Mucosa of descending colon (tissue), 3 donors: ENCODE measurements at regions not wholly inside any gene's neighbourhood (a gene's known extent, or its start where the extent isn't known, plus 50 kb on each side); places are given as distances from the start of the nearest gene placed in this dataset.

Source experiments
- ATAC-seq: fragments of 200-7000 bp; cut with Tn5 transposase; one replicate; pipeline ENCODE4 v1.9.1; 2020; ENCODE audit warnings: mild to moderate bottlenecking, moderate library complexity
- DNase-seq, 3 donors: peaks; one replicate each; pipeline ENCODE4 v3.0.0-alpha.2; 2020
- H3K36me3 ChIP-seq: fragments of 200-600 bp; one replicate; pipeline ENCODE4 v1.8.0; 2021; ENCODE audit warnings: low read depth, mild to moderate bottlenecking
- H3K4me1 ChIP-seq: fragments of 200-600 bp; one replicate; pipeline ENCODE4 v1.8.0; 2021; ENCODE audit warnings: low read depth, mild to moderate bottlenecking
- H3K4me3 ChIP-seq: fragments of 200-600 bp; one replicate; pipeline ENCODE4 v1.8.0; 2021; ENCODE audit warnings: mild to moderate bottlenecking
- H3K9me3 ChIP-seq: fragments of 200-600 bp; one replicate; pipeline ENCODE4 v1.8.0; 2021; ENCODE audit warnings: mild to moderate bottlenecking
- intact Hi-C, 2 donors: fragments of 100-400 bp; cut with DNase I in 1 of 2; cut with micrococcal nuclease in 1 of 2; formaldehyde crosslinking; loops; one replicate each; pipeline versions ENCODE4 v1.11.0 to v1.11.1; 2022; cut with DNase I, micrococcal nuclease
- TF ChIP-seq, protein P1 (sequence below): fragments of 200-600 bp; IDR thresholded peaks from one replicate; pipeline ENCODE4 v1.8.0; 2022; ENCODE audit warnings: antibody characterized with exemption, mild to moderate bottlenecking
- donor health status: DM: no; HTN: no; CAD: no; lungs with moderate emphysema.
- donor health status: DM: no; HTN: no; CAD: no.
- donor health status: DM: no; HTN: yes; CAD: no.

DNA sequence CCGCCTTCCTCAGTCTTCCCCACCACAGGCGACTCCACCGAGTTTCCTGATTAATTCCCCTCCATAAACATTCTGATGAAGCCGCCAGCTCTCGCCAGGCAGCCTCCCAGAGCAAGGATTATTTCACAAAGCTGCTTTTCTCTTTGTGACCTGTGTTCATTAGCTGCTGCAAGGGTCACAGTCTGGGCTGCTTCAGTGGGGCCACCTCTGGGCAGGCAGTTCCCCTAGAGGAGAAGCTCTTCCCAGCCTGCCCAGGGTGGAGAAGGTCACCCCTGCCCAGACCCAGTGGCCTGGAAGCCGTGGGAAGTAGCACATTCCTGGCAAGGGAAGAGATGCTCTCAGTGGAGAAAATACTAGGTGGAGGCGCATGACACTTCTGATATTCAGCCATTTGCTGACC is 58.4 kb upstream of the RAPGEF1 start:
- Histone ChIP-seq H3K4me1 (no peaks in the 10 kb centered on the region), H3K9me3 (no peaks in the 10 kb centered on the region), H3K4me3 (no peak overlapping the region), H3K36me3 (no peaks in the 10 kb centered on the region)
- ATAC-seq (no peak), DNase-seq (no peak)
- TF ChIP-seq, protein P1, sequence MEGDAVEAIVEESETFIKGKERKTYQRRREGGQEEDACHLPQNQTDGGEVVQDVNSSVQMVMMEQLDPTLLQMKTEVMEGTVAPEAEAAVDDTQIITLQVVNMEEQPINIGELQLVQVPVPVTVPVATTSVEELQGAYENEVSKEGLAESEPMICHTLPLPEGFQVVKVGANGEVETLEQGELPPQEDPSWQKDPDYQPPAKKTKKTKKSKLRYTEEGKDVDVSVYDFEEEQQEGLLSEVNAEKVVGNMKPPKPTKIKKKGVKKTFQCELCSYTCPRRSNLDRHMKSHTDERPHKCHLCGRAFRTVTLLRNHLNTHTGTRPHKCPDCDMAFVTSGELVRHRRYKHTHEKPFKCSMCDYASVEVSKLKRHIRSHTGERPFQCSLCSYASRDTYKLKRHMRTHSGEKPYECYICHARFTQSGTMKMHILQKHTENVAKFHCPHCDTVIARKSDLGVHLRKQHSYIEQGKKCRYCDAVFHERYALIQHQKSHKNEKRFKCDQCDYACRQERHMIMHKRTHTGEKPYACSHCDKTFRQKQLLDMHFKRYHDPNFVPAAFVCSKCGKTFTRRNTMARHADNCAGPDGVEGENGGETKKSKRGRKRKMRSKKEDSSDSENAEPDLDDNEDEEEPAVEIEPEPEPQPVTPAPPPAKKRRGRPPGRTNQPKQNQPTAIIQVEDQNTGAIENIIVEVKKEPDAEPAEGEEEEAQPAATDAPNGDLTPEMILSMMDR = no peak
- intact Hi-C loops = no loop called here

DNA sequence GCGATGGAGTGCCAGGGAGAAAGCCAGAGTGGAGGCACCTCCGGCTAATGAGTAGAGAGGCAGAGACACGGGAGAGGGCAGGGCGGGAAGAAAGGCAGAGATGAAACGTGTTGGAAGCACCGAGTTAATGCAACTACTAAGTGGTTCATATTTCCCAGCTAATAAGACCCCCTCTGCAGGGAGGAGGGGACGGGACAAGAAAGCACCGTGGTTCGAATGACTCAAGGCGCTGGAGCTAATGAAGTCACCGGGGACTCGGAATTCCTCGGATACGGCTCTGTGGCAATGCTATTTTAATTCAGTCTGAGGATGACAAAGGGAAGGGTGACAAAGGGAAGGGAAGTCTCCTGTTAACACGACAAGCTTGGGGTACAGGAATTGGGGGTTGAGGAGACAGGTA is 54.5 kb upstream of the RAPGEF1 start:
- H3K9me3 ChIP-seq = no peaks in the 10 kb centered on the region

DNA sequence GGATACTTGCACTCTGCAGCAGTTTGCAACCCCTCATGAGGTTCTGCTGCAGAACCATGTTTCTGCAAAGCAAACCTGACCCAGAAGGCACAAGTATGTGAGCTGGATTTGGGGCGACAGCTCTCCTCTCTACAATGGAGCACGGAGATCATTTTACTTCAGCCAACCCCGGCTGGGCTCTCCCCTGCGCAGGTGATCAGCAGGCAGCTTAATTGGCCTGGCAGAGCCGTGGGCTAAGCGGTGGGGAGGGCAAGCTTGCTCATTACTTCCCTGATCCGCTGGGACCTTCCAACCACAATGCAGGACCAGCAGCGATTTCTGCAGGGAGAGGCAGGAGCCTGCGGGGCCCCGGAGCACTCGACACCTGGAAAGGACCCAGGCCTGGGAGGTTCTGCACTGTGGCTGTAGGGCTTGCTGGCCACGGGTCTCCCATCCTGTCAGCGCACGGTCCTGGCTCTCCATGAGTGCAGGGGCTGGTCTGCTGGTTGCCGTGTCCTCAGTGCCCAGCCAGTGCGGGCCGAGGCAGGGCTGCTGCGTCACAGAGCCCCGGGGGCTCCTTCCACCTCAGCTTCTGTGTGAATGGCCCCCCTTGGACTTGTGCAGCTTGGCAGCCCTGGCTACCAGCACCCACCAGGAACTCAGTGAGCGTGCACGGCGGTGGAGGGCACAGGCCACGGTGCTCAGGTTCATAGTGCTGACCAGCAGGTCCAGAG is 51.8 kb upstream of the RAPGEF1 start:
- TF ChIP-seq, protein P1 = no peak
- H3K9me3 ChIP-seq = no peaks in the 10 kb centered on the region
- no peak for ATAC-seq
- no peak overlapping the region for H3K4me3 ChIP-seq
- no peaks in the 10 kb centered on the region for H3K4me1 ChIP-seq
- no peak for DNase-seq
- intact Hi-C loops = no loop called here
- H3K36me3 ChIP-seq = no peaks in the 10 kb centered on the region

More for the DNA sequence above, 54.5 kb upstream of the RAPGEF1 start:
- ATAC-seq (no peak), DNase-seq (no peak)
- Histone ChIP-seq H3K4me3 (no peak overlapping the region), H3K4me1 (no peaks in the 10 kb centered on the region), H3K36me3 (no peaks in the 10 kb centered on the region)
- intact Hi-C loops = no loop called here
- TF ChIP-seq, protein P1 = no peak
